HL-60 (cell line): ENCODE measurements at regions not wholly inside any gene's neighbourhood (a gene's known extent, or its start where the extent isn't known, plus 50 kb on each side); places are given as distances from the start of the nearest gene placed in this dataset.

Experiments used
- DNase-seq, 2 experiments: peaks; one replicate each; pipeline ENCODE4 v3.0.0-alpha.2; 2010 to 2020; ENCODE audit warnings: low read depth in 1 of 2, low spot score in 1 of 2
- H3K27ac ChIP-seq: fragments of 250-450 bp; sonication (Bioruptor Pico); replicated peaks from 2 replicates; pipeline ENCODE4 v1.5.1; 2020; ENCODE audit warnings: mild to moderate bottlenecking, moderate library complexity
- H3K27me3 ChIP-seq: fragments of 250-450 bp; sonication (Bioruptor Pico); 2 replicates; pipeline ENCODE4 v1.5.1; 2021; ENCODE audit warnings: mild to moderate bottlenecking, moderate library complexity; ENCODE audit not compliant: insufficient read depth, poor library complexity, severe bottlenecking
- H3K4me3 ChIP-seq: replicated peaks from 2 replicates; pipeline ENCODE4 v1.5.1; 2011; ENCODE audit warnings: mild to moderate bottlenecking, control low read depth, low read length; ENCODE audit not compliant: insufficient read depth
- GABPA ChIP-seq: IDR thresholded peaks from 2 replicates; pipeline ENCODE4 v1.6.1; 2012; ENCODE audit warnings: low read depth
- POLR2AphosphoS5 ChIP-seq: IDR thresholded peaks from 2 replicates; pipeline ENCODE4 v1.6.1; 2012; ENCODE audit warnings: low read depth
- SPI1 ChIP-seq: IDR thresholded peaks from 2 replicates; pipeline ENCODE4 v1.6.1; 2012; ENCODE audit warnings: low read depth, mild to moderate bottlenecking, borderline replicate concordance
- TF ChIP-seq, protein P1 (sequence below): IDR thresholded peaks from one replicate; pipeline ENCODE4 v1.5.1; 2011; ENCODE audit warnings: low read length, control low read depth, inconsistent platforms; ENCODE audit not compliant: insufficient read depth
- TF ChIP-seq, protein P2 (sequence below): IDR thresholded peaks from 2 replicates; pipeline ENCODE4 v1.6.1; 2012; ENCODE audit warnings: low read depth; ENCODE audit not compliant: insufficient replicate concordance

DNA sequence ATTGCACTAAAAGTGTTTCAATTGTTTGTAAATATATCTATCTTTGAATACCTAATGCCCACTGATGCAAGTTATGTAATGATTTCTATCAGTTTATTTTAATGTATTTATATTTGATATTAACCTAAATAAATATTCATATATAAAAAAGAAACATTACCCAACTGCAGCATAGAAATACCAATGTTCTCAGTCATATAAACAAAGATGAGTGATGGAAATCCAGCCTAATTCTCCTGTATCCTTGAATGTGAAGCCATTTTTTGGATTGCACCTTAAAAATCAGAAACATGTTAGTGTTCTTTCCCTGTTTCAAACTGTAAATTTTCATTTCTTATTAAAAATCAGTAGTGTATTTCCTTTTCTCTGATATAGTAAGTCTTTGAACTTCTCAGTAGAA lies 305.8 kb upstream of the GNAI1 start:
- no peak overlapping the region for H3K4me3 ChIP-seq
- H3K27me3 ChIP-seq, result no peaks in the 10 kb centered on the region
- no peak for DNase-seq
- no peak overlapping the region for H3K27ac ChIP-seq
- TF ChIP-seq, protein P1, sequence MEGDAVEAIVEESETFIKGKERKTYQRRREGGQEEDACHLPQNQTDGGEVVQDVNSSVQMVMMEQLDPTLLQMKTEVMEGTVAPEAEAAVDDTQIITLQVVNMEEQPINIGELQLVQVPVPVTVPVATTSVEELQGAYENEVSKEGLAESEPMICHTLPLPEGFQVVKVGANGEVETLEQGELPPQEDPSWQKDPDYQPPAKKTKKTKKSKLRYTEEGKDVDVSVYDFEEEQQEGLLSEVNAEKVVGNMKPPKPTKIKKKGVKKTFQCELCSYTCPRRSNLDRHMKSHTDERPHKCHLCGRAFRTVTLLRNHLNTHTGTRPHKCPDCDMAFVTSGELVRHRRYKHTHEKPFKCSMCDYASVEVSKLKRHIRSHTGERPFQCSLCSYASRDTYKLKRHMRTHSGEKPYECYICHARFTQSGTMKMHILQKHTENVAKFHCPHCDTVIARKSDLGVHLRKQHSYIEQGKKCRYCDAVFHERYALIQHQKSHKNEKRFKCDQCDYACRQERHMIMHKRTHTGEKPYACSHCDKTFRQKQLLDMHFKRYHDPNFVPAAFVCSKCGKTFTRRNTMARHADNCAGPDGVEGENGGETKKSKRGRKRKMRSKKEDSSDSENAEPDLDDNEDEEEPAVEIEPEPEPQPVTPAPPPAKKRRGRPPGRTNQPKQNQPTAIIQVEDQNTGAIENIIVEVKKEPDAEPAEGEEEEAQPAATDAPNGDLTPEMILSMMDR, result no peak
- TF ChIP-seq SPI1 (no peak), GABPA (no peak), POLR2AphosphoS5 (no peak)
- TF ChIP-seq, protein P2, sequence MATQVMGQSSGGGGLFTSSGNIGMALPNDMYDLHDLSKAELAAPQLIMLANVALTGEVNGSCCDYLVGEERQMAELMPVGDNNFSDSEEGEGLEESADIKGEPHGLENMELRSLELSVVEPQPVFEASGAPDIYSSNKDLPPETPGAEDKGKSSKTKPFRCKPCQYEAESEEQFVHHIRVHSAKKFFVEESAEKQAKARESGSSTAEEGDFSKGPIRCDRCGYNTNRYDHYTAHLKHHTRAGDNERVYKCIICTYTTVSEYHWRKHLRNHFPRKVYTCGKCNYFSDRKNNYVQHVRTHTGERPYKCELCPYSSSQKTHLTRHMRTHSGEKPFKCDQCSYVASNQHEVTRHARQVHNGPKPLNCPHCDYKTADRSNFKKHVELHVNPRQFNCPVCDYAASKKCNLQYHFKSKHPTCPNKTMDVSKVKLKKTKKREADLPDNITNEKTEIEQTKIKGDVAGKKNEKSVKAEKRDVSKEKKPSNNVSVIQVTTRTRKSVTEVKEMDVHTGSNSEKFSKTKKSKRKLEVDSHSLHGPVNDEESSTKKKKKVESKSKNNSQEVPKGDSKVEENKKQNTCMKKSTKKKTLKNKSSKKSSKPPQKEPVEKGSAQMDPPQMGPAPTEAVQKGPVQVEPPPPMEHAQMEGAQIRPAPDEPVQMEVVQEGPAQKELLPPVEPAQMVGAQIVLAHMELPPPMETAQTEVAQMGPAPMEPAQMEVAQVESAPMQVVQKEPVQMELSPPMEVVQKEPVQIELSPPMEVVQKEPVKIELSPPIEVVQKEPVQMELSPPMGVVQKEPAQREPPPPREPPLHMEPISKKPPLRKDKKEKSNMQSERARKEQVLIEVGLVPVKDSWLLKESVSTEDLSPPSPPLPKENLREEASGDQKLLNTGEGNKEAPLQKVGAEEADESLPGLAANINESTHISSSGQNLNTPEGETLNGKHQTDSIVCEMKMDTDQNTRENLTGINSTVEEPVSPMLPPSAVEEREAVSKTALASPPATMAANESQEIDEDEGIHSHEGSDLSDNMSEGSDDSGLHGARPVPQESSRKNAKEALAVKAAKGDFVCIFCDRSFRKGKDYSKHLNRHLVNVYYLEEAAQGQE, result no peak

DNA sequence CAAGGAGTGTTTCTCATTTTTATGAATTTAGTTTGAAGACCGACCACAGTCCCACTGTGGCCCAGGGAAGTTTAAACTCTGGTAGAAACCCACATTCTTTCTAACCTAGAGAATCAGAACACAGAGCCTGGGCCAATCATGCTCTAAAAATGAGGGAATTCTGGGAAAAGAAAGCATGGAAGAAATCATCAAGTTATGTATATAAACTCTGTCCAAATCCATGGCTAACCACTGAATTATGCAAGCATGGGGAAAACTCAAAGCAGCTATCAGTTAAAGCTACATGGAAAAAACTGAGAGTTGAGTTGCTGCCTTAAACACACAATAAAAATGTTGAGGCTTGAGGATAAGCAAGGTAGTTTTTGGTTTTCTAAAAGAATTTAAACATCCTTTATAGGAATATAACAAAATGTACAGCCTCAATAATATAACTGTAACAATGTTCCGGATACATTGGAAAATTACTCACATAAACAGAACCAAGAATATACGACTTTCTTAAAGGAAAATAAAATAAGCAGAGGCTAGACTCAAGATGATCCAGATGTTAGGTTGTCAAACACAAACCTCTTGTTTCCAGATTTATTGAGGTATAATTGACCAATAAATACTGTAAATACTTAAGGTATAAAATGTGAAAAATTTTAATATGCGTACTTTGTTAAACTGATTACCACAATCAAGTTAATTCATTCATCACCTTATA lies 311.2 kb upstream of the GNAI1 start:
- TF ChIP-seq GABPA, result no peak
- no peak overlapping the region for H3K27ac ChIP-seq

DNA sequence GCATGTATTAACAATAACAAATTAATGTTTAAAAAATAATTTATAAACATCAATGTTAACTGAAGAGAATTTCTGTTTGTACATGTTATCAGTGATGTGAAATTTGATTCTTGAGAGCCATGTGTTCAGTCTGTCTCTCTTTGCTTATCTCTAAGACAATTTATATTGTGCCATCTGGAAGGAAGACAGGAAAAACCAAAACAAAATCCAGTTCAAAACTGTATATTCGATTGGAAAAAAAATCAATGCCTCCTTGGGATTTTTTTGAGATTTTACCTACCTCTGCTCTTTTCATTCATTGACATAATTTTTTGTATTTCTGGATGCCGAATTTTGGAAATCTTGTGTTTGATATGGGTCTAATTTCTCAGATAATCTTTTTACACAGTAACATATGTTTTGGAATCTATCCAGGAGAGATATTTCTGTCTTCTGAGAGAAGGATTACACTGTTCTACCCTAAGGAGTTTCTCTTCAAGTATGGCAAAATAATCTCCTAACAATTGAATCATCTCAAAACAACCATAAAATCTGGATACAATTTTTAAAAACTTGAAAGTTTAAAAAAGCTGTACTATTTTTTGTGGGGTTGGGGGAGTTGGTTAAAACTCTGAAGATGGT lies 311.9 kb upstream of the GNAI1 start:
- Histone ChIP-seq H3K27me3 (no peaks in the 10 kb centered on the region), H3K4me3 (no peak overlapping the region), H3K27ac (no peak overlapping the region)
- no peak for DNase-seq
- TF ChIP-seq POLR2AphosphoS5, result no peak
- TF ChIP-seq, protein P1, result no peak
- no peak for TF ChIP-seq GABPA
- TF ChIP-seq SPI1, result no peak
- TF ChIP-seq, protein P2, result no peak

More for the DNA sequence above, 311.2 kb upstream of the GNAI1 start:
- Histone ChIP-seq H3K27me3 (no peaks in the 10 kb centered on the region), H3K4me3 (no peak overlapping the region)
- DNase-seq, result no peak

DNA sequence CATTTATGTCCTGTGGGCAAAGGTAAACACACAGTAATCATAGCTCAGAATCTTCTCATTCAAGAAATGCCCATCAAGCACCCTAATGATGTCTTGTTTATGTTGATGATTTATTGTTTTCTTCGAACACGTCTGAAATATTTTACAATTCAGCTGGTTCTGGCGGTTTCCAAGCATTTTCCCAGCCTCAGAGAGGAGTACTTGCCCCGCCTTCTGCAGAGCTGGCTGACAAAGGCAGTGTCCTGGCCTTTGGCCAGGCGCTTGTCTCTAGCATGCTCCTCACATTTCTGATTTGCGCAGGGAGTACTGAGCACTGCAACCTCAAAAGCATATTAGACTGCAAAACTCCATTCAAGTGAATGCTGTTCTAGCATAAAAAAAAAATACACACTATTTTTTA lies 314.2 kb upstream of the GNAI1 start:
- Histone ChIP-seq H3K4me3 (no peak overlapping the region), H3K27ac (no peak overlapping the region), H3K27me3 (no peaks in the 10 kb centered on the region)
- TF ChIP-seq, protein P2, result no peak
- no peak for TF ChIP-seq GABPA
- TF ChIP-seq POLR2AphosphoS5, result no peak
- TF ChIP-seq SPI1, result no peak
- TF ChIP-seq, protein P1, result no peak
- DNase-seq, result no peak
